ENCODE measurements at regions not wholly inside any gene's neighbourhood (a gene's known extent, or its start where the extent isn't known, plus 50 kb on each side); places are given as distances from the start of the nearest gene placed in this dataset.

DNA sequence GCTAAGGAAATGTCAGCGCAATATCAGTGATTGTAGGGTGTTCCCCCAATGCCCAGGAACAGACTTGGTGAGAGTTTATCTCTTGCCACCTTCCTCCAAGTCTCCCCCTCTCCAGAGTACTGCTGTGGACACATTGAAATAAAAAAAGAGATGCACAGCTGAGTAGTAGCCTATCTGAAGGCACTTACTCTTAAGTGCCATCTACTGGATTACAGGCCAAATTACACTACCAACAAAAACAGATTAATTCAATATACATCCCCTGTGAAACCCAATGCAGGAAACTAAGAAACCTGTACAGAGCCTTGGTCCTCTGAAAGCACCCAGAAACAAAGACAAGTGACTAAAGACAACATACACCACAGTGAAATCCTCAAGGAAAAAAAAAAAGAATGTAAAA lies 460.3 kb downstream of the ZIC3 start:
- no peak overlapping the region for H3K4me3 ChIP-seq
- intact Hi-C loops (cut with DNase I): no loop called here
- H3K4me1 ChIP-seq (replicated peaks in 1 of 2): no peaks in the 10 kb centered on the region
- TF ChIP-seq, protein P1, sequence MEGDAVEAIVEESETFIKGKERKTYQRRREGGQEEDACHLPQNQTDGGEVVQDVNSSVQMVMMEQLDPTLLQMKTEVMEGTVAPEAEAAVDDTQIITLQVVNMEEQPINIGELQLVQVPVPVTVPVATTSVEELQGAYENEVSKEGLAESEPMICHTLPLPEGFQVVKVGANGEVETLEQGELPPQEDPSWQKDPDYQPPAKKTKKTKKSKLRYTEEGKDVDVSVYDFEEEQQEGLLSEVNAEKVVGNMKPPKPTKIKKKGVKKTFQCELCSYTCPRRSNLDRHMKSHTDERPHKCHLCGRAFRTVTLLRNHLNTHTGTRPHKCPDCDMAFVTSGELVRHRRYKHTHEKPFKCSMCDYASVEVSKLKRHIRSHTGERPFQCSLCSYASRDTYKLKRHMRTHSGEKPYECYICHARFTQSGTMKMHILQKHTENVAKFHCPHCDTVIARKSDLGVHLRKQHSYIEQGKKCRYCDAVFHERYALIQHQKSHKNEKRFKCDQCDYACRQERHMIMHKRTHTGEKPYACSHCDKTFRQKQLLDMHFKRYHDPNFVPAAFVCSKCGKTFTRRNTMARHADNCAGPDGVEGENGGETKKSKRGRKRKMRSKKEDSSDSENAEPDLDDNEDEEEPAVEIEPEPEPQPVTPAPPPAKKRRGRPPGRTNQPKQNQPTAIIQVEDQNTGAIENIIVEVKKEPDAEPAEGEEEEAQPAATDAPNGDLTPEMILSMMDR (IDR thresholded peaks at IDR 0.05): peak in 4 of 6 experiments; percentile 19 to 52 (median 42)
- TF ChIP-seq POLR2A (IDR thresholded peaks at IDR 0.05): no peak
- peaks cover 5% of the 10 kb centered on the region for H3K27me3 ChIP-seq
- whole genome bisulfite sequencing, 4 donors: 39 to 94% (median 75%) methylated on average over 1 of the region's 1 CpG; no CpG with 5 or more reads in 1 of the 4 donors
- H3K36me3 ChIP-seq (replicated peaks in 1 of 2): no peaks in the 10 kb centered on the region
- no peak for DNase-seq
- no peak overlapping the region for H3K27ac ChIP-seq
- no peaks in the 10 kb centered on the region for H3K9me3 ChIP-seq (replicated peaks in 1 of 3)

- intact Hi-C loops (cut with DNase I): no loop called here
- H3K27me3 ChIP-seq: no peaks in the 10 kb centered on the region
- TF ChIP-seq, protein P1 (IDR thresholded peaks at IDR 0.05): no peak
- TF ChIP-seq POLR2A (IDR thresholded peaks at IDR 0.05): no peak
Measured at GRCh38 chrX:138031715-138032114, 465.8 kb downstream of the ZIC3 start.

DNA sequence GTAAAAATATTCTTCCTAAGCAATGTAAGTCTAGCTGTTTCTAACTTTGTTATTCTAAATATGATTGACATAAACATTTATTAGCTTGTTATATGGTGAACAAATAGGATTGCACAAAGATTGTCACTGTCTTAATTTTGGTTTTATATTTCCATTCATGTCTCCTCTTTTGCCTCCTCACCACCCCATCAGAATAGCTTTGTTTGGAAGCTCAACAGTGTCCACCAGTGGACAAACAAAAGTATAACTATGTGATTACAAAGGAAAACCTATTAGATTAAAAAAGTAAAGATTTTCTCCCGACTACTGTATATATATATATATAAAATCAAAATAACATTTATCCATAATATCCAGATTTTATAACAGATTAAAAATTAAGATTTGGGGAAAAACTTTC lies 468.2 kb downstream of the ZIC3 start:
- Histone ChIP-seq H3K4me1 (replicated peaks in 1 of 2) (no peaks in the 10 kb centered on the region), H3K9me3 (replicated peaks in 1 of 3) (no peaks in the 10 kb centered on the region), H3K27me3 (no peaks in the 10 kb centered on the region), H3K4me3 (no peak overlapping the region), H3K27ac (no peak overlapping the region), H3K36me3 (replicated peaks in 1 of 2) (no peaks in the 10 kb centered on the region)
- DNase-seq: no peak
- TF ChIP-seq, protein P1 (IDR thresholded peaks at IDR 0.05): no peak
- TF ChIP-seq POLR2A (IDR thresholded peaks at IDR 0.05): no peak
- intact Hi-C loops (cut with DNase I): no loop called here
- whole genome bisulfite sequencing, 4 donors: 22 to 43% (median 29%) methylated on average over 1 of the region's 1 CpG

More at GRCh38 chrX:138031715-138032114, 465.8 kb downstream of the ZIC3 start:
- no peak for DNase-seq
- no peaks in the 10 kb centered on the region for H3K36me3 ChIP-seq (replicated peaks in 1 of 2)
- no peaks in the 10 kb centered on the region for H3K9me3 ChIP-seq (replicated peaks in 1 of 3)
- H3K4me3 ChIP-seq: no peak overlapping the region
- H3K4me1 ChIP-seq (replicated peaks in 1 of 2): no peaks in the 10 kb centered on the region
- H3K27ac ChIP-seq: no peak overlapping the region

DNA sequence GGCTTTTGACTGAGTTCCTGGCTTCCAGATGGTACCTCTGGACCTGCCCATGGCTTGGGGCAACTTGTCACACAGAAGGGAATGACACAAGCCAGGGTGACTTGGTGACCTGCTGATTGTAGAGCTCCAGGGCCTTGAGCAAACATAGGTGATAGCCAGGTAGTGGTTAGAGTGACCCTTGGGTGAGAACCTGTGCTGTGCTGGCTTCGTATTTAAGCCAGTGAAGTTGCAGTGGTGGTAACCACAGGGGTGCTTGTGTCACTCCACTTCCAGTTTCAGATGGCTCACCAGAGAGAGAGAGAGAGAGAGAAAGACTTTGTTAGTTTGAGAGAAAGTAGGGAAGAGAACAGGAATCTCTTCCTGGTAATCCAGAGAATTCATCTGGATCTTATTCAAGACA lies 471.6 kb downstream of the ZIC3 start:
- Histone ChIP-seq H3K4me3 (no peak overlapping the region), H3K9me3 (replicated peaks in 1 of 3) (no peaks in the 10 kb centered on the region), H3K27ac (no peak overlapping the region), H3K4me1 (replicated peaks in 1 of 2) (no peaks in the 10 kb centered on the region), H3K36me3 (replicated peaks in 1 of 2) (no peaks in the 10 kb centered on the region), H3K27me3 (no peaks in the 10 kb centered on the region)
- 45 to 80% (median 56%) methylated on average over 1 of the region's 1 CpG for WGBS, 4 donors
- TF ChIP-seq, protein P1 (IDR thresholded peaks at IDR 0.05): no peak
- no peak for TF ChIP-seq POLR2A (IDR thresholded peaks at IDR 0.05)
- intact Hi-C loops (cut with DNase I): no loop called here
- DNase-seq: no peak
